A549 (cell line): ENCODE measurements at regions not wholly inside any gene's neighbourhood (a gene's known extent, or its start where the extent isn't known, plus 50 kb on each side); places are given as distances from the start of the nearest gene placed in this dataset.

Experiments used
- CBX8 ChIP-seq: fragments of 200-600 bp; sonication (generic); IDR thresholded peaks from 2 replicates; pipeline ENCODE4 v1.6.1; 2016
- CTCF ChIP-seq: fragments of >200 bp; sonication (Bioruptor Twin); formaldehyde crosslinking; IDR thresholded peaks from 3 replicates; pipeline ENCODE4 v1.5.1; 2016
- RNF2 ChIP-seq: fragments of 200-600 bp; sonication (generic); IDR thresholded peaks from 2 replicates; pipeline ENCODE4 v1.6.1; 2016; ENCODE audit warnings: low read depth, mild to moderate bottlenecking, antibody characterized with exemption, moderate library complexity, borderline replicate concordance
- USF2 ChIP-seq: fragments of 450-650 bp; IDR thresholded peaks from 2 replicates; pipeline ENCODE4 v1.6.1; 2014; ENCODE audit warnings: antibody characterized with exemption

- TF ChIP-seq RNF2 (no peak), CTCF (no peak), USF2 (no peak), CBX8 (no peak)
Measured at GRCh38 chr12:58819985-58820384, 100.3 kb downstream of the LRIG3 start.
